H1 (cell line): ENCODE measurements at regions not wholly inside any gene's neighbourhood (a gene's known extent, or its start where the extent isn't known, plus 50 kb on each side); places are given as distances from the start of the nearest gene placed in this dataset.

ENCODE experiments used
- CTCF ChIA-PET: fragments of 300-600 bp; sonication (Branson Sonifier 250); formaldehyde crosslinking; loops from one replicate; lab custom pipeline; 2021; ENCODE audit not compliant: partially characterized antibody; lab: Charles Lee
- POLR2A ChIA-PET: fragments of 300-600 bp; sonication (Branson Sonifier 250); formaldehyde crosslinking; loops from one replicate; lab custom pipeline; 2021; ENCODE audit warnings: inconsistent platforms; ENCODE audit not compliant: partially characterized antibody; lab: Charles Lee
- DNase-seq, 2 experiments: peaks; one replicate each; pipeline versions ENCODE4 v3.0.0 to v3.0.0-alpha.2; 2010 to 2022; ENCODE audit warnings: low spot score in 2 of 2, low read depth in 1 of 2, mixed read lengths in 1 of 2
- FAIRE-seq: peaks from 2 replicates; lab custom pipeline; 2011; peaks lifted over from hg19 to GRCh38; lab: Jason Lieb, UNC
- H2AFZ ChIP-seq: 2 replicates; pipeline ENCODE4 v1.8.1; 2012; ENCODE audit warnings: low read length, inconsistent platforms
- H2AK5ac ChIP-seq: 2 replicates; pipeline ENCODE4 v1.6.1; 2013; ENCODE audit warnings: low read depth, low read length
- H2BK120ac ChIP-seq: replicated peaks from 2 replicates; pipeline ENCODE3; 2013; ENCODE audit warnings: low read depth, low read length, inconsistent platforms
- H2BK12ac ChIP-seq: 2 replicates; pipeline ENCODE4 v1.6.1; 2013; ENCODE audit warnings: low read depth, low read length
- H2BK15ac ChIP-seq: 2 replicates; pipeline ENCODE4 v1.6.1; 2013; ENCODE audit warnings: low read length
- H2BK20ac ChIP-seq: 2 replicates; pipeline ENCODE4 v1.6.1; 2013; ENCODE audit warnings: low read length
- H2BK5ac ChIP-seq: 2 replicates; pipeline ENCODE4 v1.6.1; 2013; ENCODE audit warnings: low read depth, low read length
- H3K14ac ChIP-seq: 2 replicates; pipeline ENCODE4 v1.6.1; 2013; ENCODE audit warnings: inconsistent platforms; ENCODE audit not compliant: insufficient read length
- H3K18ac ChIP-seq: 2 replicates; pipeline ENCODE4 v1.6.1; 2013; ENCODE audit warnings: low read length; ENCODE audit errors: extremely low read depth
- H3K23ac ChIP-seq: 2 replicates; pipeline ENCODE4 v1.6.1; 2013; ENCODE audit warnings: inconsistent platforms; ENCODE audit not compliant: insufficient read length
- H3K23me2 ChIP-seq: 2 replicates; pipeline ENCODE4 v1.6.1; 2013; ENCODE audit warnings: low read depth, low read length
- H3K27ac ChIP-seq: 2 replicates; pipeline ENCODE4 v1.6.1; 2011; ENCODE audit warnings: low read depth, low read length, inconsistent platforms
- H3K27me3 ChIP-seq, 4 experiments: replicated peaks in 1 of 4; 1 replicate in 1 of 4; 2 replicates in 3 of 4; pipeline versions ENCODE4 v1.6.1 to v1.8.1; 2011 to 2013; ENCODE audit warnings: low read length in 3 of 4, mild to moderate bottlenecking in 3 of 4, inconsistent platforms in 2 of 4, mixed read lengths in 2 of 4, moderate library complexity in 1 of 4; ENCODE audit not compliant: control insufficient read depth in 3 of 4, insufficient read depth in 3 of 4; ENCODE audit errors: extremely low read depth in 1 of 4
- H3K36me3 ChIP-seq, 4 experiments: 2 replicates each; pipeline versions ENCODE4 v1.6.1 to v1.8.1; 2011 to 2013; ENCODE audit warnings: mild to moderate bottlenecking in 4 of 4, low read length in 3 of 4, moderate library complexity in 2 of 4, control low read depth in 1 of 4, inconsistent platforms in 1 of 4; ENCODE audit not compliant: insufficient read depth in 4 of 4, control insufficient read depth in 2 of 4
- H3K4ac ChIP-seq: replicated peaks from 2 replicates; pipeline ENCODE3; 2013; ENCODE audit warnings: low read length, low read depth, mixed read lengths, inconsistent platforms; ENCODE audit not compliant: insufficient read length
- H3K4me1 ChIP-seq, 4 experiments: replicated peaks in 1 of 4; 1 replicate in 1 of 4; 2 replicates in 3 of 4; pipeline versions ENCODE4 v1.6.1 to v1.8.1; 2011 to 2013; ENCODE audit warnings: low read length in 3 of 4, inconsistent platforms in 2 of 4, mixed read lengths in 1 of 4; ENCODE audit not compliant: insufficient read depth in 4 of 4, control insufficient read depth in 3 of 4
- H3K4me2 ChIP-seq, 2 experiments: 2 replicates each; pipeline versions ENCODE4 v1.6.1 to v1.8.1; 2011 to 2013; ENCODE audit warnings: low read depth in 2 of 2, low read length in 2 of 2, control low read depth in 1 of 2, inconsistent platforms in 1 of 2, mild to moderate bottlenecking in 1 of 2; ENCODE audit not compliant: insufficient read depth in 1 of 2
- H3K4me3 ChIP-seq, 4 experiments: fragments of 200-600, 300-600 bp in 1 of 4; sonication (generic), shearing (Covaris generic), sonication (Bioruptor Twin) in 1 of 4; 2 replicates each; pipeline versions ENCODE4 v1.5.1 to v1.8.1; 2011 to 2016; ENCODE audit warnings: low read length in 4 of 4, low read depth in 3 of 4, control low read depth in 2 of 4, inconsistent platforms in 2 of 4, mild to moderate bottlenecking in 2 of 4, mixed read lengths in 1 of 4, moderate library complexity in 1 of 4; ENCODE audit not compliant: insufficient read depth in 2 of 4; ENCODE audit errors: extremely low read depth in 1 of 4
- H3K56ac ChIP-seq: replicated peaks from 2 replicates; pipeline ENCODE3; 2013; ENCODE audit warnings: low read depth, mild to moderate bottlenecking, mixed read lengths, low read length, inconsistent platforms; ENCODE audit not compliant: insufficient read length
- H3K79me1 ChIP-seq: 2 replicates; pipeline ENCODE4 v1.6.1; 2013; ENCODE audit warnings: low read depth, low read length, control low read depth
- H3K79me2 ChIP-seq, 2 experiments: 2 replicates each; pipeline versions ENCODE4 v1.6.1 to v1.8.1; 2012 to 2013; ENCODE audit warnings: low read length in 2 of 2, mild to moderate bottlenecking in 2 of 2, inconsistent platforms in 1 of 2; ENCODE audit not compliant: insufficient read depth in 2 of 2, control insufficient read depth in 1 of 2
- H3K9ac ChIP-seq, 4 experiments: replicated peaks in 1 of 4; 1 replicate in 1 of 4; 2 replicates in 3 of 4; pipeline versions ENCODE4 v1.6.1 to v1.8.1; 2011 to 2013; ENCODE audit warnings: low read depth in 3 of 4, low read length in 3 of 4, control low read depth in 2 of 4, mild to moderate bottlenecking in 2 of 4, moderate library complexity in 2 of 4, inconsistent platforms in 1 of 4; ENCODE audit errors: extremely low read depth in 1 of 4
- H3K9me3 ChIP-seq, 2 experiments: 2 replicates each; pipeline versions ENCODE4 v1.6.1 to v1.8.1; 2012 to 2013; ENCODE audit warnings: mild to moderate bottlenecking in 2 of 2, moderate library complexity in 2 of 2, control low read depth in 1 of 2, inconsistent platforms in 1 of 2, low read depth in 1 of 2, low read length in 1 of 2, mixed read lengths in 1 of 2; ENCODE audit not compliant: insufficient read depth in 2 of 2
- H4K20me1 ChIP-seq, 2 experiments: replicated peaks in 1 of 2; 2 replicates each; pipeline versions ENCODE3 to v1.8.1; 2011 to 2013; ENCODE audit warnings: inconsistent platforms in 2 of 2, low read length in 2 of 2, mild to moderate bottlenecking in 1 of 2; ENCODE audit not compliant: insufficient read depth in 2 of 2, control insufficient read depth in 1 of 2
- H4K5ac ChIP-seq: 2 replicates; pipeline ENCODE4 v1.6.1; 2013; ENCODE audit warnings: low read length, low read depth, mixed read lengths, inconsistent platforms; ENCODE audit not compliant: insufficient read length
- H4K8ac ChIP-seq: 2 replicates; pipeline ENCODE4 v1.8.0; 2013; ENCODE audit warnings: mild to moderate bottlenecking, moderate library complexity, low read length, inconsistent platforms; ENCODE audit not compliant: insufficient read depth; ENCODE audit errors: extremely low read depth
- H4K91ac ChIP-seq: replicated peaks from 2 replicates; pipeline ENCODE3; 2013; ENCODE audit warnings: low read length, mixed read lengths, inconsistent platforms; ENCODE audit not compliant: insufficient read length
- NRF1 ChIP-seq: IDR thresholded peaks from 2 replicates; pipeline ENCODE4 v1.6.1; 2011; ENCODE audit warnings: mild to moderate bottlenecking, low read depth, low read length, improper control_type of control experiment
- WGBS, 2 experiments: shearing (Covaris generic) in 1 of 2; methylation state at CpG; one replicate each; pipeline versions ENCODE4 v1.1.6 to v1.1.7; 2013 to 2015; ENCODE audit warnings: low lambda C conversion rate in 2 of 2, mixed read lengths in 2 of 2, inconsistent platforms in 1 of 2, low coverage in 1 of 2, missing lambda C conversion rate in 1 of 2; ENCODE audit not compliant: insufficient replicate concordance in 2 of 2, insufficient coverage in 1 of 2, insufficient read length in 1 of 2; ENCODE audit errors: extremely low coverage in 1 of 2, missing lambda C conversion rate in 1 of 2; 5-methylcytosine and 5-hydroxymethylcytosine counted together

GRCh38 chrX:17933856-17934255, 72.8 kb upstream of the RAI2 start:
- 89% methylated on average over 3 of the region's 3 CpGs; no CpG with 5 or more reads in 1 of the 2 experiments for WGBS, 2 experiments
- TF ChIP-seq NRF1 = no peak

More at GRCh38 chrX:17933856-17934255, 72.8 kb upstream of the RAI2 start:
- H4K20me1 ChIP-seq = no peaks in the 10 kb centered on the region
- H2BK15ac ChIP-seq = no peak overlapping the region
- H4K91ac ChIP-seq = no peak overlapping the region
- H3K79me1 ChIP-seq = no peaks in the 10 kb centered on the region
- DNase-seq (no peak), FAIRE-seq (no peak)
- no peak overlapping the region for H2BK20ac ChIP-seq
- no peaks in the 10 kb centered on the region for H3K36me3 ChIP-seq
- H3K27ac ChIP-seq = no peak overlapping the region
- H3K9me3 ChIP-seq = no peaks in the 10 kb centered on the region
- no peak overlapping the region for H3K56ac ChIP-seq
- H2BK12ac ChIP-seq = no peak overlapping the region
- no peak overlapping the region for H4K8ac ChIP-seq
- H3K4me3 ChIP-seq = no peak overlapping the region
- H2BK5ac ChIP-seq = no peak overlapping the region
- H3K4me1 ChIP-seq = peaks cover 0 to 5% (median 0%) of the 10 kb centered on the region in 4 experiments; a peak in 3 of 7 replicates
- no peak overlapping the region for H3K4me2 ChIP-seq
- H3K9ac ChIP-seq = no peak overlapping the region
- ChIA-PET POLR2A (no interaction called here), CTCF (interaction anchor here (1.5 to 5.0 kb wide), 2 partner anchors 10 to 33 kb away, joined by 3 to 35 read pairs; no protein-coding TSS in a partner anchor)
- H4K5ac ChIP-seq = no peak overlapping the region
- H3K27me3 ChIP-seq = no peaks in the 10 kb centered on the region
- H2AFZ ChIP-seq = no peak overlapping the region
- no peak overlapping the region for H3K23ac ChIP-seq
- H2AK5ac ChIP-seq = no peak overlapping the region
- no peak overlapping the region for H3K18ac ChIP-seq
- H3K4ac ChIP-seq = no peak overlapping the region
- H2BK120ac ChIP-seq = no peak overlapping the region
- no peaks in the 10 kb centered on the region for H3K79me2 ChIP-seq
- no peak overlapping the region for H3K14ac ChIP-seq
- H3K23me2 ChIP-seq = no peaks in the 10 kb centered on the region
